Neural progenitor cell (in vitro differentiated cells): ENCODE measurements at regions not wholly inside any gene's neighbourhood (a gene's known extent, or its start where the extent isn't known, plus 50 kb on each side); places are given as distances from the start of the nearest gene placed in this dataset.

ENCODE experiments used
- CTCF ChIP-seq: fragments of 200-600 bp; sonication (generic); IDR thresholded peaks from 2 replicates; pipeline ENCODE4 v1.5.1; 2017; ENCODE audit warnings: antibody characterized with exemption, mild to moderate bottlenecking
- EZH2phosphoT487 ChIP-seq: fragments of 200-600 bp; sonication (generic); IDR thresholded peaks from 2 replicates; pipeline ENCODE4 v1.6.1; 2017; ENCODE audit warnings: antibody characterized with exemption

GRCh38 chr18:59040770-59041148 is 98.9 kb upstream of the SEC11C start:
- no peak for TF ChIP-seq CTCF
- TF ChIP-seq EZH2phosphoT487 = no peak
